Lung (tissue), 12 donors: ENCODE measurements at regions not wholly inside any gene's neighbourhood (a gene's known extent, or its start where the extent isn't known, plus 50 kb on each side); places are given as distances from the start of the nearest gene placed in this dataset. TPM values are rescaled to one million over a fixed set of nuclear protein-coding genes. Genes with fewer than 3 reads are reported as not detected.
"Not testable (repeated sequence)": the region's sequence is repeated elsewhere in the genome, so short reads cannot be mapped to it uniquely, and the experiment has no call there.

ENCODE experiments used
- ATAC-seq: fragments of 200-7000 bp; cut with Tn5 transposase; one replicate; pipeline ENCODE4 v1.9.1; 2020; ENCODE audit warnings: moderate number of reproducible peaks; ENCODE audit not compliant: insufficient read depth, low FRiP score
- DNase-seq, 3 donors: peaks; one replicate each; pipeline ENCODE4 v3.0.0-alpha.2; 2013 to 2017
- H3K27ac ChIP-seq, 2 donors: one replicate each; pipeline ENCODE4 v1.5.1; 2013; ENCODE audit warnings: mild to moderate bottlenecking in 2 of 2, moderate library complexity in 2 of 2, control low read depth in 1 of 2, inconsistent platforms in 1 of 2, low read depth in 1 of 2, low read length in 1 of 2
- H3K27me3 ChIP-seq, 3 donors: one replicate each; pipeline ENCODE4 v1.5.1; 2013; ENCODE audit warnings: low read length in 2 of 3; ENCODE audit not compliant: control insufficient read depth in 3 of 3, insufficient read depth in 3 of 3
- H3K36me3 ChIP-seq, 4 donors: one replicate each; pipeline ENCODE4 v1.5.1; 2013; ENCODE audit warnings: low read length in 4 of 4, mild to moderate bottlenecking in 1 of 4, moderate library complexity in 1 of 4; ENCODE audit not compliant: control insufficient read depth in 4 of 4, insufficient read depth in 4 of 4
- H3K4me1 ChIP-seq, 5 donors: one replicate each; pipeline ENCODE4 v1.5.1; 2013; ENCODE audit warnings: low read length in 5 of 5, mild to moderate bottlenecking in 2 of 5, moderate library complexity in 1 of 5; ENCODE audit not compliant: control insufficient read depth in 5 of 5, insufficient read depth in 5 of 5
- H3K4me3 ChIP-seq: one replicate; pipeline ENCODE4 v1.5.1; 2013; ENCODE audit warnings: mild to moderate bottlenecking, control low read depth, moderate library complexity
- H3K9ac ChIP-seq, 2 donors: one replicate each; pipeline ENCODE4 v1.5.1; 2013; ENCODE audit warnings: low read length in 2 of 2, control low read depth in 1 of 2; ENCODE audit not compliant: insufficient read depth in 1 of 2
- H3K9me3 ChIP-seq, 4 donors: one replicate each; pipeline ENCODE4 v1.5.1; 2013; ENCODE audit warnings: low read length in 3 of 4, mild to moderate bottlenecking in 1 of 4, moderate library complexity in 1 of 4; ENCODE audit not compliant: control insufficient read depth in 4 of 4, insufficient read depth in 3 of 4
- WGBS, 2 donors: extraction: QIAGEN DNeasy Blood & Tissue Kit; methylation state at CpG; one replicate each; pipeline ENCODE4 v1.1.7; 2013; 5-methylcytosine and 5-hydroxymethylcytosine counted together
- small RNA-seq: library from RNA; depleted of rRNA; stranded (forward); fragments of <200 nt; gene quantifications from one replicate; pipeline ENCODE3, GENCODE V24; 2014; ENCODE audit warnings: low replicate concordance
- TF ChIP-seq, protein P1 (sequence below): IDR thresholded peaks from 2 replicates; pipeline ENCODE4 v1.5.1; 2012; ENCODE audit warnings: mild to moderate bottlenecking; ENCODE audit errors: control extremely low read depth, extremely low read depth
- donor health status: control.
- donor health status: control.
- donor health status: Bipolar disorder and iron deficiency.
- donor health status: healthy.
- donor health status: DM: yes; HTN: yes; CAD: no.

DNA sequence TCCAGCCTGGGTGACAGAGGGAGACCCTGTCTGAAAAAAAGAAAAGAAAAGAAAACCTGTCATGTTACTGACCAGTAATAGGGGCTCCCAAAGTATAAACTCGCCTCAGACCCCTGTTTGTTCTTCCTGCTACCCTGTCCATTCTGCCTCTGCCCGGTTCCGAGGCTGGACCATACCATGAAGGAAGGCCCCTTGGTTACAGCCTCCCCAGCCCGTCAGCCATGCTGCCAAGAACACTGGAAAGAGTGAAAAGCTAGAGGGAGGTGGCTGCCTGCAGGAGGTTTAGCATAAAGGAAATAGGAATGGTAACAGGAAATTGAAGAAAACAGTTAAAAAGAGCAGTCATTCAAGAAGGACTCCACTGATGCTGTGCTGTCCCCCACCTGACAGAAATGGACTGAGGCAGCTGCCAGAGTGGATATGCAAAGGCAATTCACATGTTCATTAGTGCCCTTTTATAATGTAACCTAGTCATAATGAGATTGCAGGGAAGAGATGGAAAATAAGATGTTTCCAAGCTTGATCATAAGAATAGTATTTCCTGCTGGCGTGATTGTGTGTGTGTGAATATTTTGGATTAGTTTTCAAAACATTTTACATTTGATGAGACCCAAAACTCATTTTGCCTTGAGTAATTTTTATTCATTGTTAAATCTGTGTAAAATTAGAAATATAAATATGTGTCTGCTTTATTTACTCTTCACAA lies 102.6 kb downstream of the GOSR1 start:
- DNase-seq = no peak
- 83 to 89% methylated on average over 5 of the region's 5 CpGs for WGBS, 2 donors
- TF ChIP-seq, protein P1, sequence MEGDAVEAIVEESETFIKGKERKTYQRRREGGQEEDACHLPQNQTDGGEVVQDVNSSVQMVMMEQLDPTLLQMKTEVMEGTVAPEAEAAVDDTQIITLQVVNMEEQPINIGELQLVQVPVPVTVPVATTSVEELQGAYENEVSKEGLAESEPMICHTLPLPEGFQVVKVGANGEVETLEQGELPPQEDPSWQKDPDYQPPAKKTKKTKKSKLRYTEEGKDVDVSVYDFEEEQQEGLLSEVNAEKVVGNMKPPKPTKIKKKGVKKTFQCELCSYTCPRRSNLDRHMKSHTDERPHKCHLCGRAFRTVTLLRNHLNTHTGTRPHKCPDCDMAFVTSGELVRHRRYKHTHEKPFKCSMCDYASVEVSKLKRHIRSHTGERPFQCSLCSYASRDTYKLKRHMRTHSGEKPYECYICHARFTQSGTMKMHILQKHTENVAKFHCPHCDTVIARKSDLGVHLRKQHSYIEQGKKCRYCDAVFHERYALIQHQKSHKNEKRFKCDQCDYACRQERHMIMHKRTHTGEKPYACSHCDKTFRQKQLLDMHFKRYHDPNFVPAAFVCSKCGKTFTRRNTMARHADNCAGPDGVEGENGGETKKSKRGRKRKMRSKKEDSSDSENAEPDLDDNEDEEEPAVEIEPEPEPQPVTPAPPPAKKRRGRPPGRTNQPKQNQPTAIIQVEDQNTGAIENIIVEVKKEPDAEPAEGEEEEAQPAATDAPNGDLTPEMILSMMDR = no peak
- H3K27ac ChIP-seq = no peak overlapping the region
- no peaks in the 10 kb centered on the region for H3K36me3 ChIP-seq
- no peak overlapping the region for H3K9ac ChIP-seq
- no peaks in the 10 kb centered on the region for H3K27me3 ChIP-seq
- no peaks in the 10 kb centered on the region for H3K4me1 ChIP-seq
- ATAC-seq = no peak
- no peak overlapping the region for H3K4me3 ChIP-seq
- H3K9me3 ChIP-seq = no peaks in the 10 kb centered on the region

DNA sequence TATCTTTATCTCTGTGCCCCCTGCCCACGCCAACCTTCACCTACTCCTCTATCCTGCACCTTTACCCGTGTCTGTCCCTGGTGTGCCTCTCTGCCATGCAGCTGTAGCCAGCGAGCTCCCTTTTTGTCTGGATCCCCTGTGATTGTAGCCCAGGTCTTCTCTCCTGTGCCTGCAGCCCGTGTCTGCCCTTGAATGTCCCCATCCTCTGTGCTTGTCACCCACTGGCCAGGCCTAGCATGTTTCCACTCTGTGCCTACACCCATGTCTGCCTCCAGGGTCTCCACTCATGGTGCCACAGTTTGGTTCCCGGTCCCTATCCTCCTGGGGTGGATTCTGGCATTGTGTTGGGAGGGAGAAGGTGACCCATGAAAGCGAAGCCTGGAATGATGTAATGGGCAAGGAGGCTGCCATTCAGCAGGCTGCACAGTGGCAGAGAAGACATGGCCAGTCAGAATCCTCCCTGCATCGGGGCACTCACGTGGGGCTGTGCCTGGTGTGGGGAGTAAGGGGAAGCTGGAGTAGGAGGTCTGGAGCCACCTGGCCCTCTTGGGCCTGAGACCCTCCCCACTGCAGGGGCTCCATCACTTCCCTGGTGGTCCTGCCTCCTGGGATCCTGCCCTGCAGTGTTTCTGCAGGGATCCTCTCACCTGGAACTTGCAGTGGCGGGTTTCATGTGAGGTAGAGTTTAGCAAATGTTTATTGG lies 101.0 kb downstream of the GOSR1 start:
- H3K36me3 ChIP-seq, H3K9me3 ChIP-seq, H3K27me3 ChIP-seq, DNase-seq, H3K27ac ChIP-seq, H3K4me1 ChIP-seq, H3K4me3 ChIP-seq, H3K9ac ChIP-seq, ATAC-seq: not testable (repeated sequence)
- 83 to 90% methylated on average over 9 of the region's 9 CpGs for WGBS, 2 donors

Small RNA genes in the stretch of these regions (small RNA-seq; reads per million reads assigned to genes)
- gene AC005562.1 = not detected
- not detected for gene AC127024.7
- gene RN7SL316P = not detected
